HK-2 (cell line): ENCODE measurements at regions not wholly inside any gene's neighbourhood (a gene's known extent, or its start where the extent isn't known, plus 50 kb on each side); places are given as distances from the start of the nearest gene placed in this dataset.
"Not testable (repeated sequence)": the region's sequence is repeated elsewhere in the genome, so short reads cannot be mapped to it uniquely, and the experiment has no call there.

Experiments
- DNase-seq: peaks from one replicate; pipeline ENCODE4 v3.0.0-alpha.2; 2018; ENCODE audit not compliant: unreplicated experiment

DNA sequence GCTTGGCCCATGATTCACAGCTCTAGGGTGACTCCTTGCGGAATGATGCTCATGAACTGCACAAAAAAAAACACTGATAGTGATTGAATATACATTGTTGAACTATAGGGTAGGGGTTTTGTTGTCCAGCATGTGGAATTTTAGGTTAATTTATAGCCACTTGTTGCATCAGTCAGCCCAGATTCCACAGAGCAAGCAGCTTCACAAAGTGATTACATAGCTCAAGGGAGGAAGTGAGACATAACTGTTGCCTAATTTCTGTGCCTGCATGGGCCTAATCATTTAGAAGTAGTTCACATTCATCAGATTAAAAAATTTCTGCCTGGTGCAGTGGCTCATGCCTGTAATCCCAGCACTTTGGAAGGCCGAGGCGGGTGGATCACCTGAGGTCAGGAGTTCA is 142.2 kb upstream of the ZNF722 start:
- DNase-seq, result not testable (repeated sequence)

GRCh38 chr7:63867127-63867526 is 131.5 kb upstream of the ZNF722 start:
- no peak for DNase-seq

GRCh38 chr7:63874242-63874641 is 124.4 kb upstream of the ZNF722 start:
- DNase-seq, result not testable (repeated sequence)

DNA sequence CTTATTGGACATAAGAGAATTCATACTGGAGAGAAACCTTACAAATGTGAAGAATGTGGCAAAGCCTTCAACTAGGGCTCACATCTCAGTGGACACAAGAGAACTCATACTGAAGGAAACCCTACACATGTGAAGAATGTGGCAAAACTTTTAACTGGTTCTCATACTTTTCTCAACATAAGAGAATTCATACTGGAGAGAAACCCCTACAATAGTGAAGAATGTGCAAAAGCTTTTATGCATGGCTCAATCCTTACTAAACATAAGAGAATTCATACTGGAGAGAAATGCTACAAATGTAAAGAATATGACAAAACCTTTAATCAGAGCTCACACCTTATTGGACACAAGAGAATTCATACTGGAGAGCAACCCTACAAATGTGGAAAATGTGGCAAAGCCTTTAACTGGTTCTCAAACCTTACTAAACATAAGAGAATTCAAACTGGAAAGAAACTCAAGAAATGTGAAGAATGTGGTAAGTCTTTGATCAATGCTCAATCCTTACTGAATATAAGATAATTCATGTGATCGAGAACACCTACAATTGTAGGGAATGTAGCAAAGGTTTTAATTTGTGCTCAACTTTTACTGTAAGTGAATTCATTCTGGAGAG is 121.8 kb upstream of the ZNF722 start:
- DNase-seq, result no peak

DNA sequence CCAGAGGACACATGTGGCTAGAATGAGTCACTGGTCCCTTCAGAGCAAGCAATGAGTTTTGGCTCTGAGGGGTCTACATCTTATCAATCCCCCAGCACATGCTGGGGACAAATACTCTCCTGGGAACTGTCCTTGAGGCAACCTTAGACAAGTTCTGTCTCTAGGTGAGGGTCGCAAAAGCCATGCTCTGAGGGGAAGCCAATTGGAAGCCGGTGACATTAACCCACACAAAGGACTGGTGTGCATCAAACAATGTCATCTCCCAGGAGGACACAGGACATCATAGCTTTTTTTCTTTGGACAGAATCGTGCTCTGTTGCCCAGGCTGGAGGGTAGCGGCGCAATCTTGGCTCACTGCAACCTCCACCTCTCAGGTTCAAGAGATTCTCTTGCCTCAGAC is 111.6 kb upstream of the ZNF722 start:
- no peak for DNase-seq

DNA sequence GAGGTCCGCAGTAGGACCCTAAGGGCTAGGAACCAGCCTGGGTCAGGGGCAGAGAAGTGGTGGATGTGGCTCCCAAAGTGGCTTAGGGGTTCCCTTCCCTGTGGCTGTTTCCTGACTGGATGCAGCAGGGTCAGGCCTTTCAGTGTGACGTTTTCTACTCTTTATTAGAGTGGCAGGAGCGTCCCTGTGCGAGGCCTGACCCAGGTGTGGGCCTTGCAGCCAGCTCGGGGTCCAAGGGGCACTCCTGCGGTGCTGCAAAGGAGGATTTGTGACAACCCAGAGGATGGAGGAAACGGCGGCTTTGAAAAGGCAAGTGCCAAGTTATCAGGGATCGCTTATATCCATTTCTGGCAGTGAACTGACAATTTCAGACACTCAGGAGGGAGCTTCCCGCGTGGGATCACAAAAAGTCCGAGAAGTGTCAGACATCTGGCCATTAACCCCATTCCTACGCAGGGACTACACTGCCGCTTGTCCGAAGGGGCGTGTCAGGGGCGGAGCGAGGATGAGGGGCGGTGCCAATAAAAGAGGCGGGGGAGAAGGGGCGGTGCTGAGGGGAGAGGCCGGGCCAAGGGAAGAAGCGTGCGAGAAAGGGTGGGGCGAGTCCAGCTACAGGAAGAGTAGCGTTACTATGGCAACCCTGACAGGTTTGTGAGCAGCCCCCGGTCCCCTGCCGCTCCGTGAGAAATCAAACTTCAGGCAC is 98.8 kb upstream of the ZNF722 start:
- peak; percentile 18 for DNase-seq

DNA sequence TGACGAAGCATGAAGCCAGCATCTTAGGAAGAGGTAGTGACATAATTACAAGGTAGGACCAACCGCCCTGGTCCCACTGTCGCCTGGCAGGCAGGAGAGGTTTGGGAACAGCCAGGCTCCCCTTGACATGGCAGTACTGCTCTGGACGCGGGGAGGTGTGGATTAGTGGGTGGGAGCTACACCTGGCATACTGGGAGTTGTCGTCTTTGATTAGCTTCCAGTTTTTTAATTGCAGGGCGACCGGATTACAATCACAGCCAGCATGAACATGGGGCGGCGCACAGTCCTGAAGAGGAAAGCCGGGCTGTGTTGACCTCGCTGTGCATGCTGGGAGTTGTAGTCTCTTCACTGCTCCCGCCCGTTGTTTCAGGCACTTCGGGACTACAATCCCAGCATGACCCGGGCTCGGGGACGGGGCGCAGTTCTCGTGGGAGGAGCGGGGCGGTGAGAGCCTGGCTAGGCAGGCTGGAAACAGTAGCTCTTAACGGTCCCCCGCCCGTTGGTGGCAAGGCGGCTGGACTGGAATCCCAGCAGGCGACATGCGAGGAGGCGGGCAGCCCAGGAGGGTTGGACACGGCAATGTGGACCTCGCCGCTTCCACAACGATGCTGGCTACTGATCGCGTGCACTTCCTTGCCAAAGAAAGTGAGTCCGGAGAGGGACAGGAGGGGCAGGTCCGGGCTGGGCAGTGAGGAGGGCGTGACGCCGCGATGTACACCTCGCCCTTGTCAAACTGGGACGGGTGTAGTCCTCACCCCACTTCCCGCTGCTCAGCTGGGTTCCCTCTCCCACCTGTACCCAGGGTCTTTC is 98.0 kb upstream of the ZNF722 start:
- peak; percentile 78 for DNase-seq

DNA sequence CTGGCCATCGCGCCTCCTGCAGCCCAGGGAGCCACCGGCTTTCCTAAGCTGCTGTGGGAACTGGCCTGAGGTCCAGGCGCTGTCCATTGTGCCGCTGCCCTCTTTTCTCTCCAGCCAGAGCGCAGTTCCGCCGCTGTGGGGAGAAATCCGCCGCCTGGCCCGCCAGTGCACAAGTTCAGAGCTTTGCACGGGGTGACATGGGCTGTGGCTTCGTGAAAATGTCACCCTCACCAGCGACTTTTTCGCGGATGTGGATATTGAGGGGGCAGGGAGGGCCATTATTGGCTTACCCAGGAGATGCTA is 97.5 kb upstream of the ZNF722 start:
- not testable (repeated sequence) for DNase-seq

- no peak for DNase-seq
Observed at GRCh38 chr7:63918986-63919385, 79.7 kb upstream of the ZNF722 start.

GRCh38 chr7:63925262-63925625 is 73.4 kb upstream of the ZNF722 start:
- peak; percentile 1 for DNase-seq

- peak; percentile 78 for DNase-seq
Observed at GRCh38 chr7:63925626-63926460, 72.8 kb upstream of the ZNF722 start.

DNA sequence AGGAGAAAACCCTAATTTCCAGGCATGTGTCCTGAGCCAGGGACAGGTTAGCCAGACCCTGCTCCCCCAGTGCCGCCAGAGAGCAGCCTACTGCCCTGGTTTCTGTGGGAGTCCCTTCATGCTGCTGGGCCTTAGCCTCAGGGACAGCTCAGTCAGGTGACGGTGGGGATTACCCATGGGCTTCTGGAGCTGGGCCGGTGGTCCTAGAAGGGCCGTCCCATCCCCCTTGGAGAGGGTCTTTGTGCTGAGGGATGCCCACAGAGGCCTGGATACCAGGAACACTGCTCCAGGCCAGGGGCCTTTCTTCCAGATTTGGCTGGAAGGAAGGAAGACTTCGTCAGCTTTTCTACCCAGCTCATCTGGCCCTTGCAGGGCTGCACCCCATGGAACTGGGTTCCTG is 71.4 kb upstream of the ZNF722 start:
- no peak for DNase-seq

GRCh38 chr7:63931057-63931600 is 67.5 kb upstream of the ZNF722 start:
- no peak for DNase-seq

DNA sequence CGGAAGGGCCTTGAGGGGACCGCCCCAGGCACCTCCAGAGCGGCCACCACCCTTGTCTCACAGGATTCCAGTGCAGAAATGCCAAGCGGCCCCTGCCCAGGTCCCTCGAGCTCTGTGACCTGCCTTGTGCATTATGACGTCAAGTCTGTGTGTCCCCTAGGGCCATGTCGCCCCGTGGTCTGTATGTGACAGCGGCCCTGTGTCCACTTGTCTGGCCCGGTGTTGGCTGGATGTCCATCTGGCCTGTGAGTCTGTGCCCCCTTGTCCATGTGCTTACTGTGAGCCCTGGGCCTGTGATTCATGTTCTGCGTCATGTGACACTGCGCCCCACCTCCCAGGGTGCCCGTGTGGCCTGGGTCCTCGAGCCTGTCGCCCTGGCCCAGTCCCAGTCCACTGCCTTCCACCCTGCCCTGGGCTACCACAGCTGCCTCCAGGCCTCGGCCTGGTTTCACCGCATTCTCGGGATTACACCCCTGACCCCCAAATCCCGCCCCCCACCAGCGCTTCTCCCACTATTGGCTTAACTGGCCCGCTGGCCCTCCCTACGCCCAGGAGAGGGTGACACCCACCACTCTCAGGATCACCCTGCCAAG is 66.6 kb upstream of the ZNF722 start:
- DNase-seq, result no peak
